ENCODE measurements at regions not wholly inside any gene's neighbourhood (a gene's known extent, or its start where the extent isn't known, plus 50 kb on each side); places are given as distances from the start of the nearest gene placed in this dataset.

GRCh38 chr5:107129051-107129450 lies 541.7 kb downstream of the EFNA5 start:
- peak; percentile 82 for DNase-seq (ENCODE audit: low read depth)
- no peak overlapping the region for H3K4me3 ChIP-seq (ENCODE audit: low read depth, low read length)
- no peak for TF ChIP-seq CTCF (IDR thresholded peaks at IDR 0.05; ENCODE audit: low read depth, low read length, missing control alignments)
- in situ Hi-C loops (cut with HindIII; ENCODE audit: low sequenced_read_pairs), result no loop called here

- in situ Hi-C loops (cut with HindIII; ENCODE audit: low sequenced_read_pairs), result no loop called here
- TF ChIP-seq CTCF (IDR thresholded peaks at IDR 0.05; ENCODE audit: low read depth, low read length, missing control alignments), result no peak
- H3K4me3 ChIP-seq (ENCODE audit: low read depth, low read length), result no peak overlapping the region
- no peak for DNase-seq (ENCODE audit: low read depth)
These were observed 542.9 kb downstream of the EFNA5 start for GRCh38 chr5:107127878-107128277.

- H3K4me3 ChIP-seq (ENCODE audit: low read depth, low read length), result no peak overlapping the region
- in situ Hi-C loops (cut with HindIII; ENCODE audit: low sequenced_read_pairs), result no loop called here
- no peak for DNase-seq (ENCODE audit: low read depth)
- TF ChIP-seq CTCF (IDR thresholded peaks at IDR 0.05; ENCODE audit: low read depth, low read length, missing control alignments), result no peak
These were observed 544.4 kb downstream of the EFNA5 start for GRCh38 chr5:107126341-107126740.

GRCh38 chr5:107124376-107124775 lies 546.4 kb downstream of the EFNA5 start:
- in situ Hi-C loops (cut with HindIII; ENCODE audit: low sequenced_read_pairs), result no loop called here
- H3K4me3 ChIP-seq (ENCODE audit: low read depth, low read length), result no peak overlapping the region
- TF ChIP-seq CTCF (IDR thresholded peaks at IDR 0.05; ENCODE audit: low read depth, low read length, missing control alignments), result no peak
- no peak for DNase-seq (ENCODE audit: low read depth)

- no peak overlapping the region for H3K4me3 ChIP-seq (ENCODE audit: low read depth, low read length)
- no peak for DNase-seq (ENCODE audit: low read depth)
- no peak for TF ChIP-seq CTCF (IDR thresholded peaks at IDR 0.05; ENCODE audit: low read depth, low read length, missing control alignments)
- in situ Hi-C loops (cut with HindIII; ENCODE audit: low sequenced_read_pairs), result no loop called here
These were observed 547.7 kb downstream of the EFNA5 start for GRCh38 chr5:107123014-107123413.

GRCh38 chr5:107121793-107122519 lies 548.8 kb downstream of the EFNA5 start:
- no peak overlapping the region for H3K4me3 ChIP-seq (ENCODE audit: low read depth, low read length)
- in situ Hi-C loops (cut with HindIII; ENCODE audit: low sequenced_read_pairs), result no loop called here
- no peak for TF ChIP-seq CTCF (IDR thresholded peaks at IDR 0.05; ENCODE audit: low read depth, low read length, missing control alignments)
- no peak for DNase-seq (ENCODE audit: low read depth)
